ENCODE measurements at regions not wholly inside any gene's neighbourhood (a gene's known extent, or its start where the extent isn't known, plus 50 kb on each side); places are given as distances from the start of the nearest gene placed in this dataset.

- TF ChIP-seq, protein P1, sequence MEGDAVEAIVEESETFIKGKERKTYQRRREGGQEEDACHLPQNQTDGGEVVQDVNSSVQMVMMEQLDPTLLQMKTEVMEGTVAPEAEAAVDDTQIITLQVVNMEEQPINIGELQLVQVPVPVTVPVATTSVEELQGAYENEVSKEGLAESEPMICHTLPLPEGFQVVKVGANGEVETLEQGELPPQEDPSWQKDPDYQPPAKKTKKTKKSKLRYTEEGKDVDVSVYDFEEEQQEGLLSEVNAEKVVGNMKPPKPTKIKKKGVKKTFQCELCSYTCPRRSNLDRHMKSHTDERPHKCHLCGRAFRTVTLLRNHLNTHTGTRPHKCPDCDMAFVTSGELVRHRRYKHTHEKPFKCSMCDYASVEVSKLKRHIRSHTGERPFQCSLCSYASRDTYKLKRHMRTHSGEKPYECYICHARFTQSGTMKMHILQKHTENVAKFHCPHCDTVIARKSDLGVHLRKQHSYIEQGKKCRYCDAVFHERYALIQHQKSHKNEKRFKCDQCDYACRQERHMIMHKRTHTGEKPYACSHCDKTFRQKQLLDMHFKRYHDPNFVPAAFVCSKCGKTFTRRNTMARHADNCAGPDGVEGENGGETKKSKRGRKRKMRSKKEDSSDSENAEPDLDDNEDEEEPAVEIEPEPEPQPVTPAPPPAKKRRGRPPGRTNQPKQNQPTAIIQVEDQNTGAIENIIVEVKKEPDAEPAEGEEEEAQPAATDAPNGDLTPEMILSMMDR (IDR thresholded peaks at IDR 0.05) = no peak
- no peaks in the 10 kb centered on the region for H3K36me3 Mint-ChIP-seq (ENCODE audit: low read depth)
- POLR2A ChIA-PET = no interaction called here
- intact Hi-C loops (cut with micrococcal nuclease) = no loop called here
- peaks cover 6% of the 10 kb centered on the region for H3K4me1 Mint-ChIP-seq (ENCODE audit: low read depth)
- no peaks in the 10 kb centered on the region for H3K9me3 Mint-ChIP-seq
- no peak overlapping the region for H3K4me3 Mint-ChIP-seq
- no peak for DNase-seq
- no peaks in the 10 kb centered on the region for H3K27me3 Mint-ChIP-seq
- no peak for ATAC-seq
- CTCF ChIA-PET = interaction anchor here (1.0 to 5.2 kb wide), 3 partner anchors 11 to 232 kb away, joined by 3 to 44 read pairs (median 3); no protein-coding TSS in a partner anchor
- H3K27ac Mint-ChIP-seq = no peak overlapping the region
These were observed 99.0 kb downstream of the CD200R1L start for GRCh38 chr3:112747624-112748023.

DNA sequence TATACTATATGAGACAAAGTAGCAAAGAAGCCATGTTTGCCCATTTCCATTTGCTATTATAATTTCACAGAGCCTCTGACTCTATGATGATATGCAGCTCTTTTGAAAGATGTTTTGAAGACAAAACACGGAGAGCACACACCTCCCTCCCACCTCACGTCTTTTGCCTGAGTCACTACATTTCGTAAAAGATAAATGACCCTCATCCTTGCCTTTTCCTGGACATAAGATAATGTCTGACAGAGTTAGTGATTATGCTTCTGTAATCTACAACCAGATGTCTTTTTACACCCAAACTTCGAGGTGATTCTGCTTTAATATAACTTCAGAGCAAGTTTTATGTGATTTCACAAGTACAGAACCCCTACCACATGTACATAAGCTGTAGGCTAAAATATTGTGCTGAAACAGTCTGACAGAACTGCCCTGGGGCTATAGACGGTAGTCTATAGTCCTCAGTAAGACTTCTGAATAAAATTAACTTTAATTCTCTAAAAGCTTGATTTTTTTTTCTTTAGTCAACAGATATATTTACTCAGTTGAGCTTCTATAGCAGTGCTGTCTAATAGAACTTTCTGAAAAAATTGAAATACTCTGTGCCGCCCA lies 99.9 kb downstream of the CD200R1L start:
- ATAC-seq (no peak), DNase-seq (no peak)
- Mint-ChIP-seq H3K27ac (no peak overlapping the region), H3K4me3 (no peak overlapping the region), H3K4me1 (ENCODE audit: low read depth) (peaks cover 6% of the 10 kb centered on the region), H3K9me3 (no peaks in the 10 kb centered on the region), H3K36me3 (ENCODE audit: low read depth) (no peaks in the 10 kb centered on the region), H3K27me3 (no peaks in the 10 kb centered on the region)
- ChIA-PET CTCF (interaction anchor here (1.0 to 5.2 kb wide), 2 partner anchors 10 to 103 kb away, joined by 3 to 44 read pairs; no protein-coding TSS in a partner anchor), POLR2A (no interaction called here)
- intact Hi-C loops (cut with micrococcal nuclease) = no loop called here
- TF ChIP-seq, protein P1 (IDR thresholded peaks at IDR 0.05) = no peak

GRCh38 chr3:112745567-112746248 lies 101.0 kb downstream of the CD200R1L start:
- ATAC-seq = no peak
- Mint-ChIP-seq H3K36me3 (ENCODE audit: low read depth) (no peaks in the 10 kb centered on the region), H3K4me1 (ENCODE audit: low read depth) (peaks cover 8% of the 10 kb centered on the region), H3K9me3 (no peaks in the 10 kb centered on the region), H3K4me3 (no peak overlapping the region), H3K27me3 (no peaks in the 10 kb centered on the region), H3K27ac (no peak overlapping the region)
- ChIA-PET CTCF (interaction anchor here (5.2 kb wide), 1 partner anchor 9 kb away, joined by 44 read pairs; no protein-coding TSS in a partner anchor), POLR2A (interaction anchor here (0.5 kb wide), 1 partner anchor 263 kb away, joined by 5 read pairs; no protein-coding TSS in a partner anchor)
- intact Hi-C loops (cut with micrococcal nuclease) = no loop called here
- no peak for DNase-seq
- TF ChIP-seq, protein P1 (IDR thresholded peaks at IDR 0.05) = no peak

DNA sequence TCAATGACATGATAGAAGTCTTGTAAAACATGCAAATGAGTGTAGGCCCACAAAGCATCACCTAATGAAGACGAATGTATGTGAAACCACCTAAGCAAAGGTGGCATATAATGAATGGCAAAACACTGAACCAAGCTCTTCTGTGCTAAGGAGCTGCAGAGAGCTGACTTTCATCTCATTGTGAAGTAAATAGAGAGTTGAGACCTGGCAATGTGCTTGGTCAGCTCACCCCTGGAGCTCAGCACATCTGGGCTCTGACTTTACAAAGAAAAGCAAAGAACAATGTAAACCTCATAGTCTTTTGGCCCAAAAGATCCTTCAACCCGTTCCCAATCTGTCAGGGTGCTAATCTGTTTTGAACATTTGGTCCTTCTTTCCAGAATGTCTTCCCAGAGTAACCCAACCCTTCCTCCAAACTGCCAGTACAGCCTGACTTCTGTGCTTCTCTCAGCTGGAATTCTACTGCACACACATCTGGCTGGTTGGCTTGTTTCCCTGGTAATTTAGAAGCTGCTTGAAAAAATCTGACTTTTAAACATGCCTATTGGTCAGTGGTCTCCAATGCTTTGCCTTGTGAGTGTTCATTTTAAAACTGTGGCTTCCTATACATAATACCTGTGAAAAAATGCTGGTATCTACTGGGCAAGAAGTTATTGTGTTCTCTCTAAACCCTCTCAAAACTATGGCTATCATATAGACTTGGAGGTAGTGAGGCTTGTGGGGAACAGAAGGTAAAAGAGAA lies 101.7 kb downstream of the CD200R1L start:
- ATAC-seq = no peak

More for the DNA sequence above, 101.7 kb downstream of the CD200R1L start:
- intact Hi-C loops (cut with micrococcal nuclease) = no loop called here
- Mint-ChIP-seq H3K27me3 (no peaks in the 10 kb centered on the region), H3K27ac (no peak overlapping the region), H3K4me3 (no peak overlapping the region), H3K36me3 (ENCODE audit: low read depth) (no peaks in the 10 kb centered on the region), H3K9me3 (no peaks in the 10 kb centered on the region), H3K4me1 (ENCODE audit: low read depth) (peaks cover 14% of the 10 kb centered on the region)
- TF ChIP-seq, protein P1 (IDR thresholded peaks at IDR 0.05) = no peak
- POLR2A ChIA-PET = interaction anchor here (0.5 kb wide), 1 partner anchor 264 kb away, joined by 5 read pairs; no protein-coding TSS in a partner anchor
- CTCF ChIA-PET = interaction anchor here (1.0 to 5.2 kb wide), 2 partner anchors 8 to 102 kb away, joined by 4 to 44 read pairs; no protein-coding TSS in a partner anchor
- DNase-seq = no peak
